NCI-H2196 (cell line): ENCODE measurements at regions not wholly inside any gene's neighbourhood (a gene's known extent, or its start where the extent isn't known, plus 50 kb on each side); places are given as distances from the start of the nearest gene placed in this dataset.

Experiments
- DNase-seq: peaks from one replicate; lab custom pipeline; 2025; ENCODE audit not compliant: unreplicated experiment; lab: John Stamatoyannopoulos, UW

GRCh38 chr2:101558740-101559525, 84.0 kb upstream of the RFX8 start:
- no peak for DNase-seq

GRCh38 chr2:101556033-101556459, 81.1 kb upstream of the RFX8 start:
- no peak for DNase-seq

- no peak for DNase-seq
These were observed 76.5 kb upstream of the RFX8 start for GRCh38 chr2:101551336-101551888.

GRCh38 chr2:101550555-101550954, 75.6 kb upstream of the RFX8 start:
- no peak for DNase-seq

GRCh38 chr2:101549371-101549770, 74.5 kb upstream of the RFX8 start:
- DNase-seq, result no peak

- no peak for DNase-seq
These were observed 71.6 kb upstream of the RFX8 start for GRCh38 chr2:101546376-101547058.

- DNase-seq, result no peak
These were observed 71.0 kb upstream of the RFX8 start for GRCh38 chr2:101545950-101546349.

GRCh38 chr2:101540518-101540917, 65.6 kb upstream of the RFX8 start:
- DNase-seq, result no peak

- DNase-seq, result no peak
These were observed 63.2 kb upstream of the RFX8 start for GRCh38 chr2:101538076-101538475.

GRCh38 chr2:101534149-101534611, 59.3 kb upstream of the RFX8 start:
- no peak for DNase-seq

GRCh38 chr2:101533561-101534148, 58.7 kb upstream of the RFX8 start:
- no peak for DNase-seq

GRCh38 chr2:101528501-101528900, 53.6 kb upstream of the RFX8 start:
- no peak for DNase-seq

GRCh38 chr2:101524806-101525430, 50.0 kb upstream of the RFX8 start:
- DNase-seq, result no peak
